ENCODE measurements at regions not wholly inside any gene's neighbourhood (a gene's known extent, or its start where the extent isn't known, plus 50 kb on each side); places are given as distances from the start of the nearest gene placed in this dataset.

- TF ChIP-seq FOXM1 (IDR thresholded peaks at IDR 0.05; ENCODE audit: borderline replicate concordance, low read depth) (no peak), YY1 (IDR thresholded peaks at IDR 0.05; ENCODE audit: low read depth) (no peak), NFIC (IDR thresholded peaks at IDR 0.05) (no peak), CREB1 (IDR thresholded peaks at IDR 0.05; ENCODE audit: low read depth) (no peak), REST (IDR thresholded peaks at IDR 0.05; ENCODE audit: low read depth) (no peak), TAF1 (IDR thresholded peaks at IDR 0.05; ENCODE audit: low read depth) (no peak), EP300 (IDR thresholded peaks at IDR 0.05; ENCODE audit: borderline replicate concordance) (no peak), EGR1 (IDR thresholded peaks at IDR 0.05) (no peak), ZBTB7A (IDR thresholded peaks at IDR 0.05; ENCODE audit: low read depth) (no peak), CEBPB (IDR thresholded peaks at IDR 0.05) (no peak), TEAD4 (IDR thresholded peaks at IDR 0.05) (no peak), RAD21 (IDR thresholded peaks at IDR 0.05; ENCODE audit: low read depth) (no peak), TCF12 (IDR thresholded peaks at IDR 0.05; ENCODE audit: low read depth) (no peak), MAX (IDR thresholded peaks at IDR 0.05) (no peak), USF1 (IDR thresholded peaks at IDR 0.05) (no peak)
These were observed 590.5 kb downstream of the CDH11 start for GRCh38 chr16:64531401-64531800.

- TF ChIP-seq TEAD4 (IDR thresholded peaks at IDR 0.05) (no peak), YY1 (IDR thresholded peaks at IDR 0.05; ENCODE audit: low read depth) (no peak), CREB1 (IDR thresholded peaks at IDR 0.05; ENCODE audit: low read depth) (no peak), TCF12 (IDR thresholded peaks at IDR 0.05; ENCODE audit: low read depth) (no peak), FOXM1 (IDR thresholded peaks at IDR 0.05; ENCODE audit: borderline replicate concordance, low read depth) (no peak), REST (IDR thresholded peaks at IDR 0.05; ENCODE audit: low read depth) (no peak), NFIC (IDR thresholded peaks at IDR 0.05) (no peak)
These were observed 599.3 kb downstream of the CDH11 start for GRCh38 chr16:64522548-64522947.

GRCh38 chr16:64513871-64514270, 608.0 kb downstream of the CDH11 start:
- TF ChIP-seq CEBPB (IDR thresholded peaks at IDR 0.05): no peak
- no peak for TF ChIP-seq FOXM1 (IDR thresholded peaks at IDR 0.05; ENCODE audit: borderline replicate concordance, low read depth)
- no peak for TF ChIP-seq YY1 (IDR thresholded peaks at IDR 0.05; ENCODE audit: low read depth)
- no peak for TF ChIP-seq TAF1 (IDR thresholded peaks at IDR 0.05; ENCODE audit: low read depth)
- no peak for TF ChIP-seq ZBTB7A (IDR thresholded peaks at IDR 0.05; ENCODE audit: low read depth)
- no peak for TF ChIP-seq TCF12 (IDR thresholded peaks at IDR 0.05; ENCODE audit: low read depth)
- TF ChIP-seq TEAD4 (IDR thresholded peaks at IDR 0.05): no peak
- no peak for TF ChIP-seq MAX (IDR thresholded peaks at IDR 0.05)

- TF ChIP-seq ZBTB7A (IDR thresholded peaks at IDR 0.05; ENCODE audit: low read depth): no peak
- TF ChIP-seq EGR1 (IDR thresholded peaks at IDR 0.05): no peak
- no peak for TF ChIP-seq FOXM1 (IDR thresholded peaks at IDR 0.05; ENCODE audit: borderline replicate concordance, low read depth)
- no peak for TF ChIP-seq REST (IDR thresholded peaks at IDR 0.05; ENCODE audit: low read depth)
- TF ChIP-seq CREB1 (IDR thresholded peaks at IDR 0.05; ENCODE audit: low read depth): no peak
- TF ChIP-seq TAF1 (IDR thresholded peaks at IDR 0.05; ENCODE audit: low read depth): no peak
- no peak for TF ChIP-seq EP300 (IDR thresholded peaks at IDR 0.05; ENCODE audit: borderline replicate concordance)
- TF ChIP-seq USF1 (IDR thresholded peaks at IDR 0.05): no peak
- no peak for TF ChIP-seq CEBPB (IDR thresholded peaks at IDR 0.05)
These were observed 614.4 kb downstream of the CDH11 start for GRCh38 chr16:64507240-64508024.
